Epithelial cell of proximal tubule (primary cell): ENCODE measurements at regions not wholly inside any gene's neighbourhood (a gene's known extent, or its start where the extent isn't known, plus 50 kb on each side); places are given as distances from the start of the nearest gene placed in this dataset.
A peak's percentile ranks its signal among the peaks of the same experiment; 100 is the strongest.

ENCODE experiments used
- DNase-seq: peaks from one replicate; pipeline ENCODE4 v3.0.0-alpha.2; 2011; ENCODE audit warnings: low read depth
- H3K4me3 ChIP-seq: 2 replicates; pipeline ENCODE4 v1.5.1; 2011; ENCODE audit warnings: low read depth, mild to moderate bottlenecking, low read length
- CTCF ChIP-seq: conservative IDR thresholded peaks from 2 replicates; pipeline ENCODE4 v1.5.1; 2012; ENCODE audit warnings: low read depth, mild to moderate bottlenecking, low read length

DNA sequence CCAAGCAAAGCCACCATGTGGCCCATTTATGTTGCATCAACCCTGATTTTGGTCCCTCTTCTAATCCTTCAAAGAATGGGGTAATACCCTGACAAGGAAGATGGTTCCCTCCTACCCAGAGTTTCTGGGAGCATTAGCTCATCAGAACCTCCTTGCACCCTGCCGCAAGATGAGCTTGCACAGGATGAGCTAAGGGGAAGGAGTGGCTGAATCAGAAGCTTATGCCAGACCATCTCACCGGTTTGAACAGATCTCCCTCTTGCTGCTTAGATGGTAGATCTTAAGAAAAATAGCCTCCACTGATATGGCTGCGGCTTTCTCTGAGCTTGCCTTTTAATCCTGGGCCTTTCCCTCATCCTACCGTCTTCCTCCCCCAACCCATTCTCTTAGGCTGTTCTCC lies 175.1 kb downstream of the SOX9 start:
- H3K4me3 ChIP-seq, result no peak overlapping the region
- no peak for TF ChIP-seq CTCF
- no peak for DNase-seq

GRCh38 chr17:72296456-72296855 lies 175.6 kb downstream of the SOX9 start:
- no peak overlapping the region for H3K4me3 ChIP-seq
- no peak for TF ChIP-seq CTCF
- DNase-seq, result no peak

DNA sequence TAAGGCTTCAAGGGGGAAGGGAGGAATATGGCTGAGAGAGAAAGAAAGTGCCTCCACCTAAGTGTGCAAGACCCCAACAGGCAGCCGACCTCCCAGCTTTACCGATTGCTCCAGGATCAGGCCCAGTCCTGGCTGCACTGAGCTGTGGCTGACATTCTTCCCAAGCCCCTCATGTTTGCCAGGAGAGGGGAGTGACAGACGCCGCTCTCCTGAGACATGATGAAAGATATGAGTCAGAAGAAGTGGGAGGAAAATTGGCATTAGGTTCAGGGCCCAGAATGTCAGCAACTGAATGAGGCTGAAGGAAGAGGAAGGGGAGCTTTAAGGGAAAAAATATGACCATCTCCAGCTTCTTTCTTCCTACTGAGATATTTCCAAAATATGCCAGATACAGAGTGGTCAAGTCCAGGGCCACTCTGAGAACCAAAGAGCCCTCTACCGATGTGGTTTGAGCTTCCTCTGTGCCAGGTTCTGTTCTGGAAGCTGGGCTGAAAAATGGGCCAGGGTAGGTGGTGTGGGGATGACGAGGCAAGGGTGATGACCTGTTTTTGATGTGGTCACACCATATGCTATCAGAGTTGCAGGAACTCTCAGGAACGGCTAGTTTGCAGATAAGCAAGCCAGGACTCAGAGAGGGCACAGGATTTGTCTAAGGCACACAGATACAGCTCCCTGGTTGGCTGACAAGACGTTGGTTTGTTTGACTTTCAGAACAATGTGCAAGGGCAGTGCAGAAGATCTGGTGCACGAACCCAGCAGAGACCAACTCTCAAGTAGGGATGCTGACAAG lies 176.7 kb downstream of the SOX9 start:
- H3K4me3 ChIP-seq, result no peak overlapping the region
- DNase-seq, result peak; percentile 35
- TF ChIP-seq CTCF, result no peak

DNA sequence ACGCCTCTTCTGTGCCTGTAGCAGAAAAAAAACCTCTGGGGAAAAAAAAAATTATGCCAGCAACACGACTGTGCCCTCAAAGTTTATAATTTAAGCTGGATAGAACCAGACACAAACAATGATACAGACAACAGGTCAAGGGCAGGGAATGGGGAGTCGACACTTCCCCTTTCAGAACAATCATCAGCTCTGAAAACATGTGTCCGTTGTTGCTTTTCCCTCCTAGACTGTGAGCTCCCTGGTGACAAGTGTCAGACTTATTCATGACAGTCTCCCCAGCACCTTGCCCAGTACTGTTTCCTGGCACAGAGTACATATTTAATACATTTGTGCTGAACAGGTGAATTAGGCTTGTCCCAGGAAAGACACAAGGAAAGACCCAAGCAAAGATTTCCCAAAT lies 178.3 kb downstream of the SOX9 start:
- no peak for TF ChIP-seq CTCF
- no peak overlapping the region for H3K4me3 ChIP-seq
- DNase-seq, result no peak

DNA sequence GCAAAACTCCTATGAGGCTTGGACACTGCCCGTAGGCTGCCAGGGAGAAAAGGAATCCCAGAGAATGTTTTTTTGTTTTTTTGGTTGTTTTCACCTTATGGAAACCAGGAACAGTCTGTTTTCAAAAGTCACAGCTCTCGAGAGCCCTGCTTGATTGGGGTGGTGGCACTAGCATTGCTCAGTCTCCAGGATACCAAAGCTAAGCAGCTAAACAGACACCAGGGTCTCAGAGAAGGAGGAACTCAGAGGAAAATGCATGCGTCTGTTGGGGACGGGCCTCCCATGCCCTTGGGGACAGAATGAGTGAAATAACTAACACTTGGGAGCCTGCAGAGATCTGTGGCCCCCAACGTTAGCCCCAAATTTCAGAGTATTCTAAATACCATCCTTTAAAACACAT lies 178.8 kb downstream of the SOX9 start:
- no peak for DNase-seq
- no peak for TF ChIP-seq CTCF
- H3K4me3 ChIP-seq, result no peak overlapping the region

GRCh38 chr17:72301887-72302286 lies 181.1 kb downstream of the SOX9 start:
- H3K4me3 ChIP-seq, result no peak overlapping the region
- no peak for DNase-seq
- no peak for TF ChIP-seq CTCF

DNA sequence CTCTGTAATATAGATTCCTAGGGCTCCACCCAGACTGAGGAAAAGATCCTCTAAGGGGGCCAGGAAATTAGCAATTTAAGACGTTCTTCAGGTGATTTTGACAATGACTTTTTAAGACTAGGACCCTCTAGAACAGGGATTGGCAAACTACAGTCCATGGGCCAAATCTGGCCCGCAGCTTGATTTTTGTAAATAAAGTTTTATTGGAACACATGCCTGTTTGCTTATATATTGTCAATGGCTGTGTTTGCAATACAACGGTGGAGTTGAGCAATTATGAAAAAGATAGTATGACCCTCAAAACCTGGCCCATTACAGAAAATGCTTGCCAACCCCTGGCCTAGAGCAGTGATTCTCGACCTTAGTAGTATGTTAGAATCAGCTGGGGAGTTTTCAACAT lies 181.9 kb downstream of the SOX9 start:
- DNase-seq, result no peak
- no peak for TF ChIP-seq CTCF
- no peak overlapping the region for H3K4me3 ChIP-seq
